Adrenal gland (tissue), 5 donors: ENCODE measurements at regions not wholly inside any gene's neighbourhood (a gene's known extent, or its start where the extent isn't known, plus 50 kb on each side); places are given as distances from the start of the nearest gene placed in this dataset.

Experiments
- CTCF ChIP-seq, 6 experiments: fragments of 450-650 bp in 4 of 6; fragments of 200-600 bp in 2 of 6; sonication (generic) in 1 of 6; IDR thresholded peaks; 1 replicate in 5 of 6; 2 replicates in 1 of 6; pipeline versions ENCODE4 v1.5.1 to v1.8.0; 2016 to 2021; ENCODE audit warnings: antibody characterized with exemption in 6 of 6, mild to moderate bottlenecking in 2 of 6, moderate library complexity in 1 of 6
- POLR2A ChIP-seq, 2 donors: fragments of 450-650 bp; IDR thresholded peaks; one replicate each; pipeline ENCODE4 v1.6.1; 2017; ENCODE audit warnings: antibody characterized with exemption in 2 of 2, mild to moderate bottlenecking in 2 of 2, moderate library complexity in 1 of 2
- donor health status: DM: no; HTN: no; CAD: no.

GRCh38 chr14:53786045-53786444, 170.6 kb downstream of the BMP4 start:
- TF ChIP-seq CTCF (IDR thresholded peaks at IDR 0.05), result no peak
- TF ChIP-seq POLR2A (IDR thresholded peaks at IDR 0.05), result no peak
